Endothelial cell of umbilical vein (primary cell): ENCODE measurements at regions not wholly inside any gene's neighbourhood (a gene's known extent, or its start where the extent isn't known, plus 50 kb on each side); places are given as distances from the start of the nearest gene placed in this dataset.

ENCODE experiments used
- BruUV-seq: library from RNA; stranded (reverse); fragments of 400-500 nt; replicated peaks from 2 replicates; lab custom pipeline; 2021; lab: Mats Ljungman, UMichigan
- CTCF ChIA-PET: fragments of 300-600, 350-600 bp; sonication (Branson Sonifier 250); formaldehyde crosslinking; loops from one replicate; lab custom pipeline; 2021; ENCODE audit warnings: antibody characterized with exemption, inconsistent platforms; lab: Charles Lee
- POLR2A ChIA-PET: fragments of 300-600, 350-600 bp; sonication (Branson Sonifier 250); formaldehyde crosslinking; loops from one replicate; lab custom pipeline; 2021; ENCODE audit warnings: antibody characterized with exemption, inconsistent platforms; lab: Charles Lee
- DNase-seq: peaks from one replicate; pipeline ENCODE4 v3.0.0-alpha.2; 2011; ENCODE audit warnings: low read depth, low spot score
- FAIRE-seq: peaks from 2 replicates; lab custom pipeline; 2011; peaks lifted over from hg19 to GRCh38; lab: Jason Lieb, UNC
- H2AFZ ChIP-seq: 2 replicates; pipeline ENCODE4 v1.6.0; 2012; ENCODE audit warnings: low read depth, low read length, control low read depth, inconsistent platforms
- H3K27ac ChIP-seq: 2 replicates; pipeline ENCODE4 v1.5.1; 2011; ENCODE audit warnings: low read depth, mild to moderate bottlenecking, control low read depth, low read length, moderate library complexity; ENCODE audit not compliant: insufficient read depth
- H3K27me3 ChIP-seq, 2 experiments: 2 replicates each; pipeline versions ENCODE4 v1.6.0 to v1.6.1; 2011; ENCODE audit warnings: low read length in 2 of 2, mixed read lengths in 1 of 2; ENCODE audit not compliant: control insufficient read depth in 2 of 2, insufficient read depth in 2 of 2
- H3K36me3 ChIP-seq, 2 experiments: 2 replicates in 1 of 2; 3 replicates in 1 of 2; pipeline ENCODE4 v1.5.1; 2011; ENCODE audit warnings: low read length in 2 of 2, mild to moderate bottlenecking in 1 of 2, moderate library complexity in 1 of 2; ENCODE audit not compliant: control insufficient read depth in 2 of 2, insufficient read depth in 2 of 2; ENCODE audit errors: extremely low read depth in 1 of 2
- H3K4me1 ChIP-seq: 3 replicates; pipeline ENCODE4 v1.5.1; 2011; ENCODE audit warnings: mild to moderate bottlenecking, low read length; ENCODE audit not compliant: control insufficient read depth, insufficient read depth; ENCODE audit errors: extremely low read depth
- H3K4me2 ChIP-seq: 2 replicates; pipeline ENCODE4 v1.6.1; 2011; ENCODE audit warnings: low read length, control low read depth, mixed read lengths; ENCODE audit not compliant: insufficient read depth
- H3K4me3 ChIP-seq, 3 experiments: fragments of 200-600 bp in 1 of 3; sonication (generic), shearing (Covaris generic) in 1 of 3; replicated peaks in 1 of 3; 2 replicates each; pipeline ENCODE4 v1.5.1; 2011 to 2016; ENCODE audit warnings: control low read depth in 3 of 3, low read length in 3 of 3, mild to moderate bottlenecking in 2 of 3, inconsistent platforms in 1 of 3, low read depth in 1 of 3, moderate library complexity in 1 of 3; ENCODE audit not compliant: insufficient read depth in 1 of 3
- H3K79me2 ChIP-seq: 2 replicates; pipeline ENCODE4 v1.6.0; 2012; ENCODE audit warnings: low read length, inconsistent platforms; ENCODE audit not compliant: control insufficient read depth, insufficient read depth
- H3K9ac ChIP-seq: replicated peaks from 2 replicates; pipeline ENCODE3; 2011; ENCODE audit warnings: low read length, control low read depth; ENCODE audit not compliant: insufficient read depth; ENCODE audit errors: extremely low read depth
- H3K9me1 ChIP-seq: replicated peaks from 3 replicates; pipeline ENCODE4 v1.6.0; 2011; ENCODE audit warnings: mild to moderate bottlenecking, low read length; ENCODE audit not compliant: control insufficient read depth, insufficient read depth; ENCODE audit errors: extremely low read depth
- H3K9me3 ChIP-seq: replicated peaks from 2 replicates; pipeline ENCODE4 v1.5.1; 2012; ENCODE audit warnings: low read length, inconsistent platforms; ENCODE audit not compliant: control insufficient read depth, insufficient read depth
- H4K20me1 ChIP-seq: replicated peaks from 2 replicates; pipeline ENCODE3; 2011; ENCODE audit warnings: mild to moderate bottlenecking, low read length; ENCODE audit not compliant: control insufficient read depth, insufficient read depth; ENCODE audit errors: extremely low read depth
- EZH2 ChIP-seq: IDR thresholded peaks from 2 replicates; pipeline ENCODE4 v1.6.1; 2012; ENCODE audit warnings: borderline replicate concordance, low read depth, mild to moderate bottlenecking, moderate library complexity, low read length, inconsistent platforms; ENCODE audit not compliant: severe bottlenecking
- FOS ChIP-seq: IDR thresholded peaks from 2 replicates; pipeline ENCODE4 v1.6.1; 2011; ENCODE audit warnings: mild to moderate bottlenecking, low read length, moderate library complexity, borderline replicate concordance; ENCODE audit not compliant: insufficient read depth
- GATA2 ChIP-seq: IDR thresholded peaks from 2 replicates; pipeline ENCODE4 v1.7.0; 2011; ENCODE audit warnings: low read depth, mild to moderate bottlenecking, moderate library complexity, mixed read lengths, low read length; ENCODE audit not compliant: insufficient read length, insufficient read depth
- JUN ChIP-seq: IDR thresholded peaks from 2 replicates; pipeline ENCODE4 v1.6.1; 2011; ENCODE audit warnings: borderline replicate concordance, low read depth; ENCODE audit not compliant: insufficient read length, insufficient read depth
- MYC ChIP-seq: IDR thresholded peaks from one replicate; pipeline ENCODE4 v1.6.1; 2011; ENCODE audit warnings: mild to moderate bottlenecking, low read depth, low read length
- POLR2A ChIP-seq: IDR thresholded peaks from 2 replicates; pipeline ENCODE4 v1.6.1; 2012; ENCODE audit warnings: low read depth, mild to moderate bottlenecking, control low read depth, low read length
- POLR2AphosphoS5 ChIP-seq: IDR thresholded peaks from 2 replicates; pipeline ENCODE4 v1.6.1; 2012; ENCODE audit warnings: low read depth, mild to moderate bottlenecking, control low read depth, low read length, moderate library complexity; ENCODE audit not compliant: insufficient read depth
- dilution Hi-C: fragments of 300-500 bp; cut with MboI; formaldehyde crosslinking; loops from one replicate; pipeline ENCODE4 v1.15.0; 2019; ENCODE audit warnings: low sequenced_read_pairs; ENCODE audit not compliant: extremely low pct_ligation_motif_present
- intact Hi-C: fragments of 100-400 bp; cut with micrococcal nuclease; formaldehyde crosslinking; loops from one replicate; pipeline ENCODE4 v1.10.0; 2022
- TF ChIP-seq, protein P1 (sequence below), 2 donors: IDR thresholded peaks; 1 replicate in 1 of 2; 2 replicates in 1 of 2; pipeline ENCODE4 v1.5.1; 2011; ENCODE audit warnings: low read length in 2 of 2, mild to moderate bottlenecking in 2 of 2, moderate library complexity in 2 of 2, control low read depth in 1 of 2, inconsistent platforms in 1 of 2, low read depth in 1 of 2; ENCODE audit not compliant: insufficient read depth in 1 of 2; ENCODE audit errors: extremely low read depth in 1 of 2
- TF ChIP-seq, protein P2 (sequence below): IDR thresholded peaks from 2 replicates; pipeline ENCODE4 v1.6.1; 2011; ENCODE audit not compliant: insufficient read depth, insufficient read length

DNA sequence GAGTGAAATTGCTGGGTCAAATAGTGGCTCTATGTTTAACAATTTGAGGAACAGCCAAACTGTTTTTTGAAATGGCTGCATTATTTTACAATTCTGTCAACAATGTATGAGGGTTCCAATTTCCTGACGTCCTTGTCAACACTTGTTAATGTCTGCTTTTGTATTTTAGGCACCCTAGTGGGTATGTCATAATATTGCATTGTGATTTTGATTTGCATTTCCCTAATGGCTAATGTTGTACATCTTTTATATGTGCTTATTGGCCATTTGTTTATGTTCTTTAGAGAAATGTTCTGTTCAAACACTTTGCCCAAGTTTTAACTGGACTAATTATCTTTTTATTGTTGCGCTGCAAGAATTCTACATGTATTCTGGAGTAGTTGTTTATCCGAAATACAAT is 93.2 kb downstream of the GPR65 start:
- BruUV-seq, result no TSS peak
- Histone ChIP-seq H3K4me2 (no peak overlapping the region), H3K9me1 (no peaks in the 10 kb centered on the region), H3K27me3 (no peaks in the 10 kb centered on the region), H3K4me3 (no peak overlapping the region), H3K27ac (no peak overlapping the region), H3K79me2 (no peaks in the 10 kb centered on the region), H3K9ac (no peak overlapping the region), H3K36me3 (no peaks in the 10 kb centered on the region), H4K20me1 (no peaks in the 10 kb centered on the region), H3K4me1 (no peaks in the 10 kb centered on the region), H2AFZ (no peak overlapping the region), H3K9me3 (no peaks in the 10 kb centered on the region)
- dilution Hi-C loops, result no loop called here
- DNase-seq, result no peak
- FAIRE-seq, result no peak
- CTCF ChIA-PET, result no interaction called here
- POLR2A ChIA-PET, result no interaction called here
- intact Hi-C loops, result no loop called here
- no peak for TF ChIP-seq FOS
- TF ChIP-seq, protein P1, sequence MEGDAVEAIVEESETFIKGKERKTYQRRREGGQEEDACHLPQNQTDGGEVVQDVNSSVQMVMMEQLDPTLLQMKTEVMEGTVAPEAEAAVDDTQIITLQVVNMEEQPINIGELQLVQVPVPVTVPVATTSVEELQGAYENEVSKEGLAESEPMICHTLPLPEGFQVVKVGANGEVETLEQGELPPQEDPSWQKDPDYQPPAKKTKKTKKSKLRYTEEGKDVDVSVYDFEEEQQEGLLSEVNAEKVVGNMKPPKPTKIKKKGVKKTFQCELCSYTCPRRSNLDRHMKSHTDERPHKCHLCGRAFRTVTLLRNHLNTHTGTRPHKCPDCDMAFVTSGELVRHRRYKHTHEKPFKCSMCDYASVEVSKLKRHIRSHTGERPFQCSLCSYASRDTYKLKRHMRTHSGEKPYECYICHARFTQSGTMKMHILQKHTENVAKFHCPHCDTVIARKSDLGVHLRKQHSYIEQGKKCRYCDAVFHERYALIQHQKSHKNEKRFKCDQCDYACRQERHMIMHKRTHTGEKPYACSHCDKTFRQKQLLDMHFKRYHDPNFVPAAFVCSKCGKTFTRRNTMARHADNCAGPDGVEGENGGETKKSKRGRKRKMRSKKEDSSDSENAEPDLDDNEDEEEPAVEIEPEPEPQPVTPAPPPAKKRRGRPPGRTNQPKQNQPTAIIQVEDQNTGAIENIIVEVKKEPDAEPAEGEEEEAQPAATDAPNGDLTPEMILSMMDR (IDR thresholded peaks at IDR 0.05; ENCODE audit: extremely low read depth in 1 of 2, insufficient read depth in 1 of 2, low read depth in 1 of 2, low read length in 2 of 2), result no peak
- TF ChIP-seq, protein P2, sequence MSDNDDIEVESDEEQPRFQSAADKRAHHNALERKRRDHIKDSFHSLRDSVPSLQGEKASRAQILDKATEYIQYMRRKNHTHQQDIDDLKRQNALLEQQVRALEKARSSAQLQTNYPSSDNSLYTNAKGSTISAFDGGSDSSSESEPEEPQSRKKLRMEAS, result no peak
- no peak for TF ChIP-seq GATA2
- no peak for TF ChIP-seq EZH2
- TF ChIP-seq MYC, result no peak
- TF ChIP-seq POLR2A, result no peak
- TF ChIP-seq POLR2AphosphoS5, result no peak
- no peak for TF ChIP-seq JUN
